GM19099 (cell line): ENCODE measurements at regions not wholly inside any gene's neighbourhood (a gene's known extent, or its start where the extent isn't known, plus 50 kb on each side); places are given as distances from the start of the nearest gene placed in this dataset.

Source experiments
- POLR2A ChIP-seq: IDR thresholded peaks from 3 replicates; pipeline ENCODE4 v1.6.1; 2011; ENCODE audit warnings: low read depth; ENCODE audit not compliant: insufficient read length; ENCODE audit errors: extremely low read depth

- TF ChIP-seq POLR2A = no peak
Measured at GRCh38 chr5:74146796-74147195, 493.7 kb downstream of the ENC1 start.

- no peak for TF ChIP-seq POLR2A
Measured at GRCh38 chr5:74145951-74146350, 494.6 kb downstream of the ENC1 start.

- no peak for TF ChIP-seq POLR2A
Measured at GRCh38 chr5:74143721-74144330, 496.7 kb downstream of the ENC1 start.

- no peak for TF ChIP-seq POLR2A
Measured at GRCh38 chr5:74143151-74143550, 497.4 kb downstream of the ENC1 start.

- TF ChIP-seq POLR2A = no peak
Measured at GRCh38 chr5:74141053-74141452, 499.5 kb downstream of the ENC1 start.

GRCh38 chr5:74140409-74140808 is 500.1 kb downstream of the ENC1 start:
- no peak for TF ChIP-seq POLR2A

- no peak for TF ChIP-seq POLR2A
Measured at GRCh38 chr5:74139589-74139988, 500.9 kb downstream of the ENC1 start.

GRCh38 chr5:74138721-74139120 is 501.8 kb downstream of the ENC1 start:
- TF ChIP-seq POLR2A = no peak

GRCh38 chr5:74136276-74136825 is 504.2 kb downstream of the ENC1 start:
- TF ChIP-seq POLR2A = no peak

- TF ChIP-seq POLR2A = no peak
Measured at GRCh38 chr5:74135033-74135432, 505.5 kb downstream of the ENC1 start.

GRCh38 chr5:74132485-74132884 is 506.5 kb downstream of the ARHGEF28 start:
- no peak for TF ChIP-seq POLR2A

- no peak for TF ChIP-seq POLR2A
Measured at GRCh38 chr5:74131250-74131649, 505.3 kb downstream of the ARHGEF28 start.

- no peak for TF ChIP-seq POLR2A
Measured at GRCh38 chr5:74130155-74130897, 504.3 kb downstream of the ARHGEF28 start.

- TF ChIP-seq POLR2A = no peak
Measured at GRCh38 chr5:74127381-74128320, 501.7 kb downstream of the ARHGEF28 start.

GRCh38 chr5:74126294-74126693 is 500.3 kb downstream of the ARHGEF28 start:
- no peak for TF ChIP-seq POLR2A
